ENCODE measurements at regions not wholly inside any gene's neighbourhood (a gene's known extent, or its start where the extent isn't known, plus 50 kb on each side); places are given as distances from the start of the nearest gene placed in this dataset.

DNA sequence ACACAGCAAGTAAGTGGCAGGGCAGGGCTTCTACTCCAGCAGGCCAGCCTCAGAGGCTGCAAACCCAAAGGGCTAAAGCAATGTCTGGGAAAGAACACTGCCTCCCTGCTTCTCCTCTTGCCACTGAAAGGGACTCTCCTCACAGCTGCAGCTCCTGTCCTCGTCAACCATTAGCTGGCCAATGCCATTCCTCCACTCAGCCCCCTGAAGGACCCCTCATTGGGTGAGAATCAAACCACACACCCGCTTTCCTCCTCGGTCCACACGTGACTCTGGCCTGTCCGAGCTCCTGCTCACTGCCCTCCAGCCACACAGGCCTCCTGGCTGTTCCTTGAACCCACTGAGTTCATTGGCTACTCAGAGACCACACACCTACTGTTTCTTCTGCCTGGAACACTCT lies 253.7 kb upstream of the TLE3 start:
- no peak for TF ChIP-seq POLR2A (IDR thresholded peaks at IDR 0.05)
- TF ChIP-seq, protein P1, sequence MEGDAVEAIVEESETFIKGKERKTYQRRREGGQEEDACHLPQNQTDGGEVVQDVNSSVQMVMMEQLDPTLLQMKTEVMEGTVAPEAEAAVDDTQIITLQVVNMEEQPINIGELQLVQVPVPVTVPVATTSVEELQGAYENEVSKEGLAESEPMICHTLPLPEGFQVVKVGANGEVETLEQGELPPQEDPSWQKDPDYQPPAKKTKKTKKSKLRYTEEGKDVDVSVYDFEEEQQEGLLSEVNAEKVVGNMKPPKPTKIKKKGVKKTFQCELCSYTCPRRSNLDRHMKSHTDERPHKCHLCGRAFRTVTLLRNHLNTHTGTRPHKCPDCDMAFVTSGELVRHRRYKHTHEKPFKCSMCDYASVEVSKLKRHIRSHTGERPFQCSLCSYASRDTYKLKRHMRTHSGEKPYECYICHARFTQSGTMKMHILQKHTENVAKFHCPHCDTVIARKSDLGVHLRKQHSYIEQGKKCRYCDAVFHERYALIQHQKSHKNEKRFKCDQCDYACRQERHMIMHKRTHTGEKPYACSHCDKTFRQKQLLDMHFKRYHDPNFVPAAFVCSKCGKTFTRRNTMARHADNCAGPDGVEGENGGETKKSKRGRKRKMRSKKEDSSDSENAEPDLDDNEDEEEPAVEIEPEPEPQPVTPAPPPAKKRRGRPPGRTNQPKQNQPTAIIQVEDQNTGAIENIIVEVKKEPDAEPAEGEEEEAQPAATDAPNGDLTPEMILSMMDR (IDR thresholded peaks at IDR 0.05) = no peak

Data from transverse colon (tissue), 3 donors.